A673 (cell line): ENCODE measurements at regions not wholly inside any gene's neighbourhood (a gene's known extent, or its start where the extent isn't known, plus 50 kb on each side); places are given as distances from the start of the nearest gene placed in this dataset.

Experiments
- BruUV-seq: library from RNA; stranded (reverse); fragments of 400-500 nt; replicated peaks from 2 replicates; lab custom pipeline; 2021; lab: Mats Ljungman, UMichigan
- CTCF ChIA-PET: fragments of 300-600 bp; sonication (Branson Sonifier 250); formaldehyde crosslinking; loops from one replicate; lab custom pipeline; 2022; ENCODE audit warnings: antibody characterized with exemption; lab: Charles Lee
- POLR2A ChIA-PET: fragments of 300-600 bp; sonication (Branson Sonifier 250); formaldehyde crosslinking; loops from one replicate; lab custom pipeline; 2022; ENCODE audit warnings: antibody characterized with exemption; ENCODE audit not compliant: low non-redundant PET; lab: Charles Lee
- DNase-seq: peaks from one replicate; pipeline ENCODE4 v3.0.0-alpha.2; 2015; ENCODE audit warnings: low spot score
- H3K27ac ChIP-seq: fragments of 200-600 bp; sonication (generic); 2 replicates; pipeline ENCODE4 v1.5.1; 2016; ENCODE audit warnings: mixed run types, low read depth, mild to moderate bottlenecking, mixed read lengths, antibody characterized with exemption, low read length; ENCODE audit not compliant: poor library complexity, severe bottlenecking
- H3K27me3 ChIP-seq: fragments of 200-600 bp; sonication (generic); replicated peaks from 2 replicates; pipeline ENCODE4 v1.6.1; 2017; ENCODE audit warnings: mixed run types, low read depth, mild to moderate bottlenecking, mixed read lengths, antibody characterized with exemption, low read length; ENCODE audit not compliant: insufficient read depth, poor library complexity
- H3K36me3 ChIP-seq: fragments of 200-600 bp; sonication (generic); 2 replicates; pipeline ENCODE4 v1.6.1; 2016; ENCODE audit warnings: mixed run types, mild to moderate bottlenecking, mixed read lengths, antibody characterized with exemption, low read length; ENCODE audit not compliant: insufficient read depth, poor library complexity, severe bottlenecking
- H3K4me1 ChIP-seq: fragments of 200-600 bp; sonication (generic); 2 replicates; pipeline ENCODE4 v1.6.1; 2017; ENCODE audit warnings: mixed run types, mild to moderate bottlenecking, mixed read lengths, antibody characterized with exemption, low read length; ENCODE audit not compliant: insufficient read depth, poor library complexity, severe bottlenecking
- H3K4me3 ChIP-seq: fragments of 200-600 bp; sonication (generic); 2 replicates; pipeline ENCODE4 v1.5.1; 2016; ENCODE audit warnings: low read depth, mixed run types, mild to moderate bottlenecking, mixed read lengths, low read length; ENCODE audit not compliant: poor library complexity, severe bottlenecking
- H3K9me3 ChIP-seq: fragments of 200-600 bp; sonication (generic); 2 replicates; pipeline ENCODE4 v1.6.1; 2016; ENCODE audit warnings: mixed run types, low read depth, mild to moderate bottlenecking, mixed read lengths, antibody characterized with exemption, low read length; ENCODE audit not compliant: poor library complexity, severe bottlenecking
- CTCF ChIP-seq: fragments of 300-800, 200-600 bp; sonication (generic); conservative IDR thresholded peaks from 2 replicates; pipeline ENCODE4 v1.5.1; 2017; ENCODE audit warnings: low read depth, mild to moderate bottlenecking, antibody characterized with exemption, low read length, moderate library complexity, mixed read lengths
- EZH2 ChIP-seq: fragments of 200-600 bp; sonication (generic); IDR thresholded peaks from 2 replicates; pipeline ENCODE4 v1.6.1; 2017; ENCODE audit warnings: borderline replicate concordance, low read depth, mild to moderate bottlenecking, mixed read lengths, antibody characterized with exemption, low read length; ENCODE audit not compliant: poor library complexity, severe bottlenecking
- intact Hi-C: fragments of 100-400 bp; cut with micrococcal nuclease; formaldehyde crosslinking; loops from one replicate; pipeline ENCODE4 v1.10.0; 2022; ENCODE audit not compliant: unreplicated experiment

GRCh38 chr13:109468123-109468522, 318.3 kb downstream of the IRS2 start:
- no peaks in the 10 kb centered on the region for H3K36me3 ChIP-seq
- H3K4me3 ChIP-seq = no peak overlapping the region
- BruUV-seq = no TSS peak
- DNase-seq = no peak
- H3K4me1 ChIP-seq = peaks cover 4% of the 10 kb centered on the region
- ChIA-PET CTCF (no interaction called here), POLR2A (no interaction called here)
- intact Hi-C loops = no loop called here
- H3K27me3 ChIP-seq = no peaks in the 10 kb centered on the region
- no peak overlapping the region for H3K27ac ChIP-seq
- TF ChIP-seq EZH2 (no peak), CTCF (no peak)
- H3K9me3 ChIP-seq = peaks cover 3% of the 10 kb centered on the region

- no peaks in the 10 kb centered on the region for H3K36me3 ChIP-seq
- DNase-seq = peak; percentile 19
- peaks cover 4% of the 10 kb centered on the region for H3K4me1 ChIP-seq
- no peak overlapping the region for H3K27ac ChIP-seq
- intact Hi-C loops = no loop called here
- BruUV-seq = no TSS peak
- H3K4me3 ChIP-seq = no peak overlapping the region
- ChIA-PET POLR2A (no interaction called here), CTCF (no interaction called here)
- H3K9me3 ChIP-seq = peaks cover 15% of the 10 kb centered on the region
- no peaks in the 10 kb centered on the region for H3K27me3 ChIP-seq
- TF ChIP-seq EZH2 = no peak
- TF ChIP-seq CTCF = no peak
Observed at GRCh38 chr13:109465148-109465547, 321.2 kb downstream of the IRS2 start.

- CTCF ChIA-PET = no interaction called here
- Histone ChIP-seq H3K27ac (no peak overlapping the region), H3K36me3 (no peaks in the 10 kb centered on the region), H3K4me3 (no peak overlapping the region), H3K4me1 (no peaks in the 10 kb centered on the region), H3K9me3 (peaks cover 4% of the 10 kb centered on the region), H3K27me3 (no peaks in the 10 kb centered on the region)
- intact Hi-C loops = no loop called here
- TF ChIP-seq CTCF (no peak), EZH2 (no peak)
- no TSS peak for BruUV-seq
- POLR2A ChIA-PET = no interaction called here
- no peak for DNase-seq
Observed at GRCh38 chr13:109454167-109454917, 332.0 kb downstream of the IRS2 start.
